ENCODE measurements at regions not wholly inside any gene's neighbourhood (a gene's known extent, or its start where the extent isn't known, plus 50 kb on each side); places are given as distances from the start of the nearest gene placed in this dataset.

- Histone ChIP-seq H3K4me3 (ENCODE audit: low read depth, low read length) (no peak overlapping the region), H3K27me3 (replicated peaks) (no peaks in the 10 kb centered on the region), H3K27ac (no peak overlapping the region), H3K36me3 (replicated peaks) (no peaks in the 10 kb centered on the region)
- in situ Hi-C loops (cut with HindIII; ENCODE audit: low pct_ligation_motif_present, low sequenced_read_pairs), result no loop called here
- TF ChIP-seq CTCF (IDR thresholded peaks at IDR 0.05; ENCODE audit: low read depth, low read length, missing control alignments), result no peak
- no peak for DNase-seq
These were observed 392.4 kb downstream of the TNS1 start for GRCh38 chr2:217610401-217610814.

GRCh38 chr2:217609952-217610351, 392.8 kb downstream of the TNS1 start:
- Histone ChIP-seq H3K36me3 (replicated peaks) (no peaks in the 10 kb centered on the region), H3K27ac (no peak overlapping the region), H3K27me3 (replicated peaks) (no peaks in the 10 kb centered on the region), H3K4me3 (ENCODE audit: low read depth, low read length) (no peak overlapping the region)
- no peak for DNase-seq
- in situ Hi-C loops (cut with HindIII; ENCODE audit: low pct_ligation_motif_present, low sequenced_read_pairs), result no loop called here
- no peak for TF ChIP-seq CTCF (IDR thresholded peaks at IDR 0.05; ENCODE audit: low read depth, low read length, missing control alignments)

GRCh38 chr2:217606296-217606695, 396.5 kb downstream of the TNS1 start:
- Histone ChIP-seq H3K36me3 (replicated peaks) (no peaks in the 10 kb centered on the region), H3K27me3 (replicated peaks) (no peaks in the 10 kb centered on the region), H3K4me3 (ENCODE audit: low read depth, low read length) (no peak overlapping the region), H3K27ac (no peak overlapping the region)
- no peak for TF ChIP-seq CTCF (IDR thresholded peaks at IDR 0.05; ENCODE audit: low read depth, low read length, missing control alignments)
- DNase-seq, result no peak
- in situ Hi-C loops (cut with HindIII; ENCODE audit: low pct_ligation_motif_present, low sequenced_read_pairs), result no loop called here

- in situ Hi-C loops (cut with HindIII; ENCODE audit: low pct_ligation_motif_present, low sequenced_read_pairs), result no loop called here
- no peak for DNase-seq
- H3K27ac ChIP-seq, result no peak overlapping the region
- no peaks in the 10 kb centered on the region for H3K27me3 ChIP-seq (replicated peaks)
- no peak for TF ChIP-seq CTCF (IDR thresholded peaks at IDR 0.05; ENCODE audit: low read depth, low read length, missing control alignments)
- no peak overlapping the region for H3K4me3 ChIP-seq (ENCODE audit: low read depth, low read length)
- H3K36me3 ChIP-seq (replicated peaks), result no peaks in the 10 kb centered on the region
These were observed 398.1 kb downstream of the TNS1 start for GRCh38 chr2:217604527-217605194.

- no peak for TF ChIP-seq CTCF (IDR thresholded peaks at IDR 0.05; ENCODE audit: low read depth, low read length, missing control alignments)
- no peak overlapping the region for H3K4me3 ChIP-seq (ENCODE audit: low read depth, low read length)
- in situ Hi-C loops (cut with HindIII; ENCODE audit: low pct_ligation_motif_present, low sequenced_read_pairs), result no loop called here
- no peak overlapping the region for H3K27ac ChIP-seq
- H3K27me3 ChIP-seq (replicated peaks), result no peaks in the 10 kb centered on the region
- H3K36me3 ChIP-seq (replicated peaks), result no peaks in the 10 kb centered on the region
- DNase-seq, result no peak
These were observed 401.2 kb downstream of the TNS1 start for GRCh38 chr2:217601601-217602000.

- no peak for DNase-seq
- H3K36me3 ChIP-seq (replicated peaks), result no peaks in the 10 kb centered on the region
- H3K27me3 ChIP-seq (replicated peaks), result no peaks in the 10 kb centered on the region
- in situ Hi-C loops (cut with HindIII; ENCODE audit: low pct_ligation_motif_present, low sequenced_read_pairs), result no loop called here
- no peak overlapping the region for H3K4me3 ChIP-seq (ENCODE audit: low read depth, low read length)
- no peak for TF ChIP-seq CTCF (IDR thresholded peaks at IDR 0.05; ENCODE audit: low read depth, low read length, missing control alignments)
- no peak overlapping the region for H3K27ac ChIP-seq
These were observed 402.9 kb downstream of the TNS1 start for GRCh38 chr2:217599906-217600305.

All from brain microvascular endothelial cell (primary cell).